ENCODE measurements at regions not wholly inside any gene's neighbourhood (a gene's known extent, or its start where the extent isn't known, plus 50 kb on each side); places are given as distances from the start of the nearest gene placed in this dataset.
"Not testable (repeated sequence)": the region's sequence is repeated elsewhere in the genome, so short reads cannot be mapped to it uniquely, and the experiment has no call there.

DNA sequence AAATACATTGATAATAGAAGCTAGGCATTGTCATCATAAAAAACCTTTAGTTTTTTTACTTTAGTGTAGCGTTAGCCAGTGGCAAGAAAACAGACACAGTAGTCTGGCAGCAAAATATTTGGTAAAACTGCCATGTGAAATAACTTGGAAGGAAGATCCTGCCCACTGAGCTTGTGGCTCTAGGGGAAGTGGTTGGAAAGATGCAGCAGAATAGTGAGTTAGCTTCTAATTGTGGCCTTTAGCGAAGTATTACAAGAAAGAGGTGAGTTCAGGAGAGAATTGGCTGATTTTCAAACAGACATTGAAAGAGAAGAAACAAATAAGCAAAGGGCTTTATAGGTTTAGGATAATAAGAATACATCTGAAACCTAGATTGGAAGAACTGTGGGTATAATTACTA is 1887.8 kb upstream of the CELF4 start:
- DNase-seq = no peak

- no peak for DNase-seq
These were observed 1885.4 kb upstream of the CELF4 start for GRCh38 chr18:39450958-39451357.

DNA sequence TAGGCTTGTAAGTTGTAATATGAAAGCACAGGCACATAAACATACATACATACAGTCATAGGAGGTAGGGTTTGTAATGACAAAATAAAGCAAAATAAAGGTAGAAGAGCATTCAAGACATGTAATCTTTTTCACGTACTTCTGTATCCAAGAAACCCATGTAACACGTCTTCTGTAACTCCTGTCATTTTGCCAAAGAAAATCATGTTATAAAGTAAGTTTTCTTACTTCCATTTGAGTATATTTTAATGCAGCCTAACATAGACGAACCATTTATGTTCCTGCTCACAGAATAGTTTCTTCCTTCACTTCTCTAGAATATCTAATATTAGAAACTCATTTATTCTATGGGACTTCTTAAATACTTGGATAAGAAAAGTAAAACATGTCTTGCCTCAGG is 1884.0 kb upstream of the CELF4 start:
- DNase-seq = no peak

DNA sequence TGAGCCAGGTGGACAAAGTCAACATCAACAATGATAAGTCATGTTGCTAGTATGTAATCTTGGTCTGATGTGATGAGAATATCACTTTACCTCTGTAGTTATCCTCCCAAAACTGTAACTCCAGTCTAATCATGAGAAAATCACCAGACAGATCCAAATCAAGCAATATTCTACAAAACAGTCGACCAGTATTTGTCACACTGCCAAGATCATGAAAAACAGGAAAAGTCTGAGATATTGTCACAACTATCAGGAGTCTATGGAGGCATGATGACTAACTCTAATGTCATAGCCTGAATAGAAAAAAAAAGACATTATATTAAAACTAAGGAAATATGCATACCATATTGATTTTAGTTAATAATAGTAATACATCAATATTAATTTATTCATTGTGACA is 1883.3 kb upstream of the CELF4 start:
- DNase-seq = no peak

DNA sequence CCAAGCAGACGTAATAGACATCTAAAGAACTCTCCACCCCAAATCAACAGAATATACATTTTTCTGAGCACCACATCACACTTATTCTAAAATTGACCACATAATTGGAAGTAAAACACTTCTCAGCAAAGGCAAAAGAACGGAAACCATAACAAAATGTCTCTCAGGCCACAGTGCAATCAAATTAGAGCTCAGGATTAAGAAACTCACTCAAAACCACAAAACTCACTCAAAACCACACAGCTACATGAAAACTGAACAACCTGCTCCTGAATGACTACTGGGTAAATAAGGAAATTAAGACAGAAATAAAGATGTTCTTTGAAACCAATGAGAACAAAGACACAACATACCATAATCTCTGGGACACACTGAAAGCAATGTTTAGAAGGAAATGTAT is 1879.4 kb upstream of the CELF4 start:
- DNase-seq = not testable (repeated sequence)

GRCh38 chr18:39441648-39442047 is 1876.0 kb upstream of the CELF4 start:
- DNase-seq = no peak

DNA sequence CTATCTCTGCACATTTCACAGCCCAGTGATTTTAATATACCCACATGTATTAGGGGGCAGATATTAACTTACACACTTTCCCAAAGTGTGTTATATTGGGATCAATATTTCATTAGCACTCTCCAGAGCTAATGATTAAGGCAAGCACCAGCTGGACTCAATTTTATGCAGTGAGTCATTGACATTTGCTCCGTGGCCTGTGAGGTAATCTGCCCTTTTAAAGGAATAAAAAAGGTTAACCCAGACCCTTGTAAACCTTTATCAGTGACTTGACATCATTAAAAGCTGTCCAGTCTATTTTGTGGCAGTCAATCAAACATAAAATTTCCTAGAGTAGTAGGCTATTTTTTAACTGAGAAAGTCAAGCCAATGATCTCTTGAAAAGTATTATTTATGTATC is 1870.4 kb upstream of the CELF4 start:
- DNase-seq = no peak

DNA sequence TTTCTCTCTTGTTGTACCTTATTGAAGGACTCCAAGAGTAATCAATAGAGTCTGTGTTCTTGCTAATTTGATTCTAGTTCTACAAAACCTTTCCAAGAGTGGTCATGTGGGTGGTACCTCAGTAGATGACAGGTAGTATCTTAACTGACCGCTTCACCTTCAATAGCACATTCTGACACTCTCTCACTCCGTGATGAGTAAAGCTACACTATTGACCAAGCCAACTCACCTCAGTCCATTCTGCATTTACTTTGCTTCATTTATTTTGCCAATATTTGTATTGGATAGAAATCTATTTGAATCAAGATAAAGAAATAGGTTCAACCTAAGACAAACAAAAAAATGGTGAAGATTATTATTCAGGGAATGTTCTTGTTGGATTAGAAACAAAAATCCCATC is 1869.6 kb upstream of the CELF4 start:
- no peak for DNase-seq

DNA sequence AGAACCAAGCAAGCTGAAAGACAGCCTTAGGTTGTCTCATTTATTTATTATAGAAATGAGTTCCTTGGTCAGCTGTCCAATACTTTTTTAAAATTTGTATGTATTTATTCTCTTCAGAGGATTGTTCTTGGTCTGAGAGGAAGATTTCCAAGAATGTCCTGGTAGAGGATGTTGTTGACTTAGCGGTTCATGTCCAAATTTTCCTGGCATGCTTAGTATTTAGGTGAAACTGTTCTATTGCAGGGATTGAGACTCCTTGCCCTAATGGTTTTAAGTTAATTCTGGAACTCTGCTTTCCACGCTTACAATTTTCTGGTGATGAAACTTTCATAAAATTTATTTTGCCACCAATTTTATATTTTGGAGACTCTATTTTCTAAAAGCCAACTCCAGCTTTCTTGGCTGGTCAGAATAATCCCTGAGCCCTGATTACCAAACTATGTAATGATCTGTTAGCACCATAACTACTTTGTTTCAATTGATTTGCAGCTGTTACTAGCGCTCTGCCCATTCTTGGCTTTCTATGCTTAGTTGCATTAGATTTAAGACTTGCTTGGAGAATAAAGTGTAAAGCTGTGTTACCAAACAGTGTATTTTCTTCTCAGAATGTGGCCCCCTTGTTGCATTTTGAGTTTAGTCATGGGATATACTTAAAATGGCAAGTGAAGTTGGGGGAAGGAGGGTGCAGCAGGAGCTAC is 1868.8 kb upstream of the CELF4 start:
- no peak for DNase-seq

GRCh38 chr18:39425172-39425850 is 1859.7 kb upstream of the CELF4 start:
- DNase-seq = peak; percentile 25

GRCh38 chr18:39424261-39424660 is 1858.7 kb upstream of the CELF4 start:
- no peak for DNase-seq

DNA sequence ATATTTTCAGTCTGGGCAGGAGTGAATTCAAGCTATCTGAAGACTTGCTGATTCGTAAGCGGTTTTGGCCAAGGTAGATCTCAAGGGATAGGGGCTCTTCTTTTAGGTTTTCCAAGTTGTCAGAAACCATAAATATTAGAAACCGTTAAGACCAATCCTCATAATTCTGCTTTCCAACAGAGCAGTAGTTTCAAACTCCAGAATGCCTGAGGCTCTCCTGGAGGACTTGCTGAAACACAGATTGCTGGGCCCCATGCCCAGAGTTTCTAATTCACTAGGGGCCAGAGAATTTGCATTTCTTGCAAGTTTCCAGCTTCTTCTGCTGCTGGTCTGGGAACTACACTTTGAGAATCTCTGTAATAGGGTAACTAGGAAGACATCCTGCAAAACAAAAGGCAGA is 1855.7 kb upstream of the CELF4 start:
- no peak for DNase-seq

DNA sequence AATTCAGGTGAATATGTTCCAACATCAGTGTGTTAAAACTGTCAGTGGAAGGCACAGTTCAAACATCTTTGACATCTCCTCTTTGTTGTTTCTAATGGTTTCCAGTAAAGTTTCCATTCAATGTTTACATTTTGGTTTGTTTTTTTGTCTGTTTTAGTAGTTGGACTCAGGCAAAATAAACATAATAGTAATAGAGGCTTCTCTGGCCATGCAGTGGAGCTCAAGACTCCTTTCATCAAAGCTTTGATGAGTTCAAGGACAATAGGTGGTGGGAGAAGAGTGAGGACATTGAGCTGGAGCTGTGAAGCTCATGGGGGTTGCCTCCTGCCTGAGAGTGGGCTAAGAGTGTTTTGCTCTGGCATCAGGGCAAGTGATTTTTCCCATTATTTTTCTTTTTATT is 1853.7 kb upstream of the CELF4 start:
- no peak for DNase-seq

GRCh38 chr18:39415471-39415870 is 1849.9 kb upstream of the CELF4 start:
- no peak for DNase-seq

DNA sequence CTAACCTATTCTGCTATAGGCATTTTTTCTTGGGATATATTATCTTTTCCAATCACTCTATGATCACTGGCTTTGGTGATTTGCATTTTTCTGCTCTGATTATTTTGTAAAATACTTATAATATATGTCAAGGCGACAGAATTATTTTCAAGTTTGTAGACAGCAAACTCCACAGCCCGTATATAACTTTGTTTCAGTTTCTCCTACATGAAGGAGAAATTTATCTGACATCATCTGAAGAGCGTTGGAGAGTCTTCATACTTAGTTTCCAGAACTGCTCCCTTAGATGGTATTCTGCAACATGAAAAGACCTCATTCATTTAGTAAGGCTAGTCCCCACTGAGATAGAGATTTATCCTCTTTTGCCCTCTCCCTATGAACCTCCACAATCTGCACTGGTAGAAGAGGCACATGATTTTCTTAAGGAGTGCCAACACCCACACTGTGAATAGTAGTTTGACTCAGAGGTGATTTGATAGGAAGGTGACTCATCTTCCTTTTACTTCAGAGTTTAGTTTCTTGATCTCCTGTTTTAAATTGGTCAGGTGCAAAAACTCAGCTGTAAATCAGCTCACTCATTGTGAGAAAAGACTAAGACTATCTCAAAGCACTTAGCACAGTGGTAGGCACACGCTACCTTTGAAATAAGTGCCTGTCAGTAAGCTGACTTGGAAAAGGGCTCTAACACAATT is 1848.6 kb upstream of the CELF4 start:
- no peak for DNase-seq

- peak; percentile 67 for DNase-seq
These were observed 1841.3 kb upstream of the CELF4 start for GRCh38 chr18:39406941-39407340.

DNA sequence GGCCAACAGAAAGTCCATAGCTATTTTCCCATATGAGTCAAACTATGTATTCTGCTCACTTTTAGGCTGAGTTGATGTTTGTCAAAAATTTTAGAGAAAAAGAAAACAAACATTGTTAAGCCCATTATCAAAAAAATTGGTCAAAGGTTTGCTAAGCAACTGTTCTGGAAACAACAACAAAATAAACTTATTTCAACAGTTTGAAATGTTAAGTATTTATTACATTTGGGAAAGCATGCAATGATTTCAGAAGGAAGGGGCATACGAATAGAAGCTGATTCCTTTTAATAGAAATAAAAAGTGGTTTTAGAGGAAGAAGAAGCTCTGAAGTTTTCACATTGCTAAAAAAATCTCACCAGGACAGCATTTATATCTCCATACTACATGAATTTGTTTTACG is 1837.5 kb upstream of the CELF4 start:
- DNase-seq = no peak

DNA sequence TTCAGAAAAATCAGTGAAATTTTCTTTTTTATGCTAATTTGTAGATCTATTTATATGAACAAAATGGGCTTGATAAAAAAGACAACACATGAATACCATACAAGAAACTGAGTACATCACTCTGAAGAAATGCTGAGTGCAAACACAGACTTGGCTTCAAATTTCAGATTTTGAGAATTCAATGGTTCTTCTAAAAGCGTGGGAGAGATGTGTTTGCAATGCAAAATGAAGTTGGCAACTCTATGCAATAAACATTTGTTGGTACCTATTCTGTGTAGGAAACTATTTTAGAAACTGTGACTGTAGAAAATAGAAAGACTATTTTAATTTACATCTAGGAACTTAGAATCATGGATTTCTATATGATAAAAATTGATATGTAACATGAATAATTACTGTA is 1834.1 kb upstream of the CELF4 start:
- no peak for DNase-seq

- DNase-seq = no peak
These were observed 1830.6 kb upstream of the CELF4 start for GRCh38 chr18:39396168-39396567.

DNA sequence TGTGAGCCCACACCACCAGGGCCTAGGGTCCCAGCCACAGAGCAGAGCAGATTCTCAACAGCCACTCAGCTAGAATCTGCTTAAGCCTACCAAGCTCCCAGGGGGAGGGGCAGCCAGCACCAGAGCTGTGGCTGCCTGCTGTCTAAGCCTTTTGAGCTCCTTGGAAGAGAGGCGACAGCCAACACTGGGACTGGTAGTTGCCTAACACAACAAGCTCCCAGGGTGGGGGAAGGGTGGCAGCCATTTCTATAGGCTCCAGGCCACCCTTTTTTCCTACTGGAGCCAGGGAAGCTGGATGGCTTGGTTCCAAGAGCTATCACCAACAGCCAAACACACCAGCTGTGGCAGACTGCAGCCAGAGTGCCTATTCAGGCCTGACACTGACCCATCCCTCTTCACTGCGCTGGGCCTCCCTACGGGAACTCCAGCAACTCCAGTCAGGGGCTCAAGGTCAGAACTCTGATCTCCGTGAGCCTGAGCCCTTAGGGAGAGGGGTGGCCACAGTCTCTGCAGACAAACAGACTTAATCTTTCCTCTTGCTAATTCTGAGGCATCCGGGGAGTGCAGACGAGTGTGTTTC is 1824.3 kb upstream of the CELF4 start:
- DNase-seq = peak; percentile 12

DNA sequence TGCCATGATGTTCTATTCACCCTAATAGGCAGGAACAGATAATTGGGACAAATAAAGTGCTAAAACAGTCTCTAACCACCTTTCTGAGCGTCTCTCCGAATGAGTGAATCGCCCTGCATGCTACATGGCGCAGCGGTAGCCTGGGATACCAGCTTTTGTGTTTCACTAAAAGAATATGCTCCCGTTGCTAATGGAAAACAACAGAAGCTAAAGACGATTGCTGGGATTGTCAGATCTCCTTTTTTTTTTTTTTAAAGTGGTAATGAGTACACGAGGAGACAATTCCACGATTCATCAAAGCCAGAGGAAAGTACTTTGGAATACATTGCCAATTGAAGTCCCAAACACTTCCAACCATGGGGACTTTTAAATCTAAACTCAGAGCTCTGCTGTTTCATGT is 1815.3 kb upstream of the CELF4 start:
- peak; percentile 92 for DNase-seq

DNA sequence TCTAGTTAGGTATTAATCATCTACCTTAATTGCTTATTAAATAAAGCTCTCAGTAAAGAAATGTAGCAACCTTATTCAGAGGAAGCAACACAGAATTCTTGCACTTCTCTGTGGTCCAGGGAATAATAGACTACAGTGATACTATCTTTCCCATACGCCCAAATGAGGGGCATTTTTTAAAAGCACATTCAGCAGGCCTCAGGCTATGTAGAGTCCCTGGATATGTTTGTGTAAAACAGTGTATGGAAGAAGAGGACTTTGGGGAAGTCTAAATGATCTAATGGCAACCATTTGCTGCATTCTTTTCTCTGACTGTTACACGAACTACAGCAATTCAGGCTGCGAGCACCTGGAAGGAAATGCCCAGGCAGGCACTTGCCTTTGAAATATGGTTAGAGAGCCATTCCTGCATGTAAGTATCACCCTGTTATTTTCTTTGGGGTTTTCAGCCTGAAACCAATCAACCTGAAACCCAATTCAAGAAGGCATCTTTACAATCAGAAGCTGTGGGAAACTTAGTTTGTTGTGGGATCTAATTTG is 1814.7 kb upstream of the CELF4 start:
- peak; percentile 77 for DNase-seq

GRCh38 chr18:39375066-39375465 is 1809.5 kb upstream of the CELF4 start:
- no peak for DNase-seq

DNA sequence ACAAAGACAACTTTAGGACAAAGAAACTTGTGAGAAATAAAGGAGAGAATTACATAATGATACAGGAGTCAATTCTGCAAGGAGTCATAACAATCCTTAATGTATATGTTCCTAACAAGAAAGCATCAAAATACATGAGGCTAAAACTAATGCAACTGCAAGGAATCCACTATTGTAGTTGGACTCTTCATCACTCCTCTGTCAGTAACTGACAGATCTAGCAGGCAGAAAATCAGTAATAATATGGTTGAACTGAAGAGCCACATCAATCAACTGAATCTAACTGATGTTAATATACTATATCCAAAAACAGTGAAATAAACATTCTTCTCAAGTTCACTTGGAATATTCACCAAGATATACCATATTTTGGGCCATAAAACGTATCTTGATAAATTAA is 1806.4 kb upstream of the CELF4 start:
- no peak for DNase-seq

All from NCI-H146 (cell line).